Heart left ventricle (tissue), 13 donors: ENCODE measurements at regions not wholly inside any gene's neighbourhood (a gene's known extent, or its start where the extent isn't known, plus 50 kb on each side); places are given as distances from the start of the nearest gene placed in this dataset.

ENCODE experiments used
- CTCF ChIP-seq, 12 donors: fragments of 200-600 bp; sonication (generic) in 4 of 12; IDR thresholded peaks; one replicate each; pipeline versions ENCODE4 v1.5.0 to v1.8.0; 2018 to 2022; ENCODE audit warnings: antibody characterized with exemption in 12 of 12, mild to moderate bottlenecking in 5 of 12
- POLR2A ChIP-seq, 2 donors: fragments of 450-650 bp; IDR thresholded peaks; one replicate each; pipeline ENCODE4 v1.6.1; 2017; ENCODE audit warnings: antibody characterized with exemption in 2 of 2, mild to moderate bottlenecking in 2 of 2, moderate library complexity in 2 of 2
- donor health status: ischemic (EF 13 %, LVEDD 7.1; RV severe dilation, severe dysfunction).
- donor health status: DM: no; HTN: yes; CAD: no.
- donor health status: DM: no; HTN: no; CAD: no.
- donor health status: ischemic (EF 25% LVEDD 6.9; RV normal size, moderate dysfunction).
- donor health status: ischemic (EF 25% LVEDD 5.7; RV mildly dilated, moderate dysfunction).
- donor health status: ischemic (EF 35%, LVEDD 5.7; RV mildly dilated, moderate dysfunction).
- donor health status: nonischemic (EF 11% LVEDD 7.7; RV severe dilation, severe dysfunction).
- donor health status: DM: yes; HTN: yes; CAD: no.
- donor health status: PGD.
- donor health status: ischemic (EF 29% LVEDD 5.4; RV normal size, mild dysfunction).
- donor health status: nonischemic (EF 23%, LVEDD 6.1; RV moderate dilation, normal function).

DNA sequence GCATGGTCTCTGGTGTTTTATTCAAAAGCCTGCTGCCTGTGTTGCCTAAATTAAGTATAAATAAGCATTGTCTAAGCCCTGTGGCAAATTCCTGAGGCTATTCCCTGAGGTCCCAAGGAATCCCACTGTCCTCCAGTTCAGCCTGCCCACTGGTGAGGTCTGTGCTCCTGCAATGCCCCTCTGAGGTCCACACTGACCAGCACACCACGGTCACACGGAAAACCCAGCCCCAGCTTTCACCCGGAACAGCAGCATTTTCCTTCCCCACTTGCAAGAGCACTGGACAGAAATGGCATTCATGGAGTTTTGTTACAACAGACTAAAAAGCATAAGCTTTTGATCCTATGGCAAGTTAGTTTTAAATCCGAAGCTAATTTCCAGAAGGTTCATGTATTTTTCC, 234.0 kb downstream of the KLF13 start:
- TF ChIP-seq CTCF (IDR thresholded peaks at IDR 0.05), result no peak
- TF ChIP-seq POLR2A (IDR thresholded peaks at IDR 0.05), result no peak
